B cell (primary cell): ENCODE measurements at regions not wholly inside any gene's neighbourhood (a gene's known extent, or its start where the extent isn't known, plus 50 kb on each side); places are given as distances from the start of the nearest gene placed in this dataset.

ENCODE experiments used
- ATAC-seq: fragments of 200-7000 bp; cut with Tn5 transposase; one replicate; pipeline ENCODE4 v1.10.0; 2021; ENCODE audit warnings: low read depth, mild to moderate bottlenecking, moderate number of reproducible peaks, moderate library complexity
- CTCF ChIA-PET: fragments of 350-600 bp; sonication (Branson Sonifier 250); formaldehyde crosslinking; loops from one replicate; lab custom pipeline; 2021; ENCODE audit warnings: antibody characterized with exemption, inconsistent platforms; lab: Charles Lee
- POLR2A ChIA-PET: fragments of 350-600 bp; sonication (Branson Sonifier 250); formaldehyde crosslinking; loops from one replicate; lab custom pipeline; 2021; ENCODE audit warnings: antibody characterized with exemption; lab: Charles Lee
- DNase-seq: peaks from one replicate; pipeline ENCODE4 v3.0.0; 2013
- H2AFZ ChIP-seq: 2 replicates; pipeline ENCODE4 v1.6.1; 2012; ENCODE audit warnings: mild to moderate bottlenecking, low read depth, low read length; ENCODE audit not compliant: insufficient read depth, poor library complexity, severe bottlenecking
- H3K27ac ChIP-seq, 2 donors: 1 replicate in 1 of 2; 2 replicates in 1 of 2; pipeline ENCODE4 v1.5.1; 2012 to 2013; ENCODE audit warnings: low read length in 2 of 2, mild to moderate bottlenecking in 2 of 2, moderate library complexity in 1 of 2
- H3K27me3 ChIP-seq, 4 experiments: fragments of 200-600 bp in 1 of 4; sonication (generic) in 1 of 4; replicated peaks in 1 of 4; 1 replicate in 2 of 4; 2 replicates in 2 of 4; pipeline versions ENCODE4 v1.6.1 to v1.7.0; 2013 to 2016; ENCODE audit warnings: low read length in 3 of 4, mild to moderate bottlenecking in 2 of 4, mixed read lengths in 1 of 4, moderate library complexity in 1 of 4; ENCODE audit not compliant: insufficient read depth in 4 of 4, control insufficient read depth in 3 of 4; ENCODE audit errors: control extremely low read depth in 1 of 4
- H3K36me3 ChIP-seq, 2 experiments: replicated peaks in 1 of 2; 1 replicate in 1 of 2; 2 replicates in 1 of 2; pipeline versions ENCODE4 v1.6.1 to v1.7.1; 2013; ENCODE audit warnings: low read length in 1 of 2; ENCODE audit not compliant: insufficient read depth in 2 of 2, control insufficient read depth in 1 of 2; ENCODE audit errors: control extremely low read depth in 1 of 2, extremely low read depth in 1 of 2
- H3K4me1 ChIP-seq, 2 donors: fragments of 200-600 bp in 1 of 2; sonication (generic) in 1 of 2; 1 replicate in 1 of 2; 2 replicates in 1 of 2; pipeline versions ENCODE4 v1.5.1 to v1.6.1; 2013 to 2017; ENCODE audit warnings: low read length in 2 of 2; ENCODE audit not compliant: control insufficient read depth in 2 of 2, insufficient read depth in 2 of 2
- H3K4me2 ChIP-seq: replicated peaks from 2 replicates; pipeline ENCODE3; 2012; ENCODE audit warnings: mild to moderate bottlenecking, low read depth, low read length; ENCODE audit not compliant: poor library complexity, severe bottlenecking
- H3K4me3 ChIP-seq, 5 experiments: fragments of 200-600 bp in 1 of 5; sonication (generic) in 1 of 5; 1 replicate in 3 of 5; 2 replicates in 2 of 5; pipeline versions ENCODE4 v1.5.1 to v1.7.0; 2011 to 2016; ENCODE audit warnings: low read length in 4 of 5, mild to moderate bottlenecking in 4 of 5, low read depth in 2 of 5, control low read depth in 1 of 5, moderate library complexity in 1 of 5; ENCODE audit not compliant: insufficient read depth in 1 of 5; ENCODE audit errors: control extremely low read depth in 1 of 5, extremely low read depth in 1 of 5
- H3K79me2 ChIP-seq: fragments of 200-600 bp; sonication (generic); one replicate; pipeline ENCODE4 v1.6.0; 2016; ENCODE audit warnings: low read length; ENCODE audit not compliant: control insufficient read depth, insufficient read depth
- H3K9ac ChIP-seq: fragments of 200-600 bp; sonication (generic); 2 replicates; pipeline ENCODE4 v1.6.1; 2017; ENCODE audit warnings: mild to moderate bottlenecking, low read length, moderate library complexity
- H3K9me3 ChIP-seq, 3 donors: one replicate each; pipeline versions ENCODE4 v1.6.1 to v1.7.1; 2013; ENCODE audit warnings: low read length in 2 of 3; ENCODE audit not compliant: control insufficient read depth in 2 of 3, insufficient read depth in 1 of 3; ENCODE audit errors: control extremely low read depth in 1 of 3
- H4K20me1 ChIP-seq: 2 replicates; pipeline ENCODE4 v1.6.0; 2012; ENCODE audit warnings: mild to moderate bottlenecking, low read length; ENCODE audit not compliant: insufficient read depth, control insufficient read depth, poor library complexity, severe bottlenecking
- H3K27ac Mint-ChIP-seq: one replicate; pipeline ENCODE4 v1.8.0; 2021; ENCODE audit warnings: mixed read lengths
- H3K27me3 Mint-ChIP-seq: one replicate; pipeline ENCODE4 v1.8.0; 2021; ENCODE audit warnings: mixed read lengths
- H3K4me1 Mint-ChIP-seq: one replicate; pipeline ENCODE4 v1.8.0; 2021; ENCODE audit warnings: mixed read lengths
- H3K4me3 Mint-ChIP-seq: one replicate; pipeline ENCODE4 v1.8.0; 2021; ENCODE audit warnings: mixed read lengths
- H3K9me3 Mint-ChIP-seq: one replicate; pipeline ENCODE4 v1.8.0; 2022; ENCODE audit warnings: mixed read lengths; ENCODE audit not compliant: insufficient read depth
- EZH2 ChIP-seq: IDR thresholded peaks from 2 replicates; pipeline ENCODE4 v1.6.1; 2012; ENCODE audit warnings: borderline replicate concordance, low read depth, mild to moderate bottlenecking, moderate library complexity, low read length; ENCODE audit not compliant: insufficient read depth, poor library complexity, severe bottlenecking
- WGBS: methylation state at CpG from one replicate; pipeline ENCODE4 v1.1.5; 2013; ENCODE audit warnings: missing lambda C conversion rate; ENCODE audit not compliant: insufficient coverage; 5-methylcytosine and 5-hydroxymethylcytosine counted together
- intact Hi-C: fragments of 100-400 bp; cut with micrococcal nuclease; formaldehyde crosslinking; loops from one replicate; pipeline ENCODE4 v1.10.0; 2022
- TF ChIP-seq, protein P1 (sequence below): fragments of 200-600 bp; IDR thresholded peaks from one replicate; pipeline ENCODE4 v1.8.0; 2022; ENCODE audit warnings: antibody characterized with exemption, mild to moderate bottlenecking

DNA sequence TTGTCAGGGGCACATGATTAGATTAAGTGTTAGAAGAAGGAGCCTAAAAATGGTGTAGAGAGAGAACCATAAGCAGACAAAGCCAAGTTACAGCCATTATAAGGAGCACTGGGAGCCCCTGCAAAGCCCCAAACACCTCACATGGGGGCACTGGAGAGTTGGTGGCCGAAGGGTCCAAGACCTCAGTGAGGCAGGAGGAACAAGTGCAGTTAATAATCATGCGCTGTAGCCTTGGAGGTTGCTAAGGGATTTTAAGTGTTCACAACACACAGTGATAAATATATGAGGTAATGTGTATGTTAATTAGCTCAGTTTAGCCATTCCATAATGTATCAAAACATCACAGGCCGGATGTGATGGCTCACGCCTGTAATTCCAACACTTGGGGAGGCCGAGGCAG, 54.4 kb upstream of the JAM3 start:
- Mint-ChIP-seq H3K27ac (no peak overlapping the region), H3K27me3 (peaks cover 44% of the 10 kb centered on the region), H3K4me1 (no peaks in the 10 kb centered on the region), H3K9me3 (no peaks in the 10 kb centered on the region), H3K4me3 (no peak overlapping the region)
- Histone ChIP-seq H3K36me3 (no peaks in the 10 kb centered on the region), H3K4me1 (no peaks in the 10 kb centered on the region), H3K27ac (no peak overlapping the region), H2AFZ (no peak overlapping the region), H3K4me2 (no peak overlapping the region), H4K20me1 (no peaks in the 10 kb centered on the region), H3K9ac (no peak overlapping the region), H3K27me3 (peaks cover 0 to 12% (median 2%) of the 10 kb centered on the region in 4 experiments), H3K9me3 (no peaks in the 10 kb centered on the region), H3K4me3 (no peak overlapping the region), H3K79me2 (no peaks in the 10 kb centered on the region)
- intact Hi-C loops: no loop called here
- no peak for DNase-seq
- 100% methylated on average over 3 of the region's 5 CpGs for WGBS
- ChIA-PET POLR2A (no interaction called here), CTCF (no interaction called here)
- TF ChIP-seq EZH2: no peak
- TF ChIP-seq, protein P1, sequence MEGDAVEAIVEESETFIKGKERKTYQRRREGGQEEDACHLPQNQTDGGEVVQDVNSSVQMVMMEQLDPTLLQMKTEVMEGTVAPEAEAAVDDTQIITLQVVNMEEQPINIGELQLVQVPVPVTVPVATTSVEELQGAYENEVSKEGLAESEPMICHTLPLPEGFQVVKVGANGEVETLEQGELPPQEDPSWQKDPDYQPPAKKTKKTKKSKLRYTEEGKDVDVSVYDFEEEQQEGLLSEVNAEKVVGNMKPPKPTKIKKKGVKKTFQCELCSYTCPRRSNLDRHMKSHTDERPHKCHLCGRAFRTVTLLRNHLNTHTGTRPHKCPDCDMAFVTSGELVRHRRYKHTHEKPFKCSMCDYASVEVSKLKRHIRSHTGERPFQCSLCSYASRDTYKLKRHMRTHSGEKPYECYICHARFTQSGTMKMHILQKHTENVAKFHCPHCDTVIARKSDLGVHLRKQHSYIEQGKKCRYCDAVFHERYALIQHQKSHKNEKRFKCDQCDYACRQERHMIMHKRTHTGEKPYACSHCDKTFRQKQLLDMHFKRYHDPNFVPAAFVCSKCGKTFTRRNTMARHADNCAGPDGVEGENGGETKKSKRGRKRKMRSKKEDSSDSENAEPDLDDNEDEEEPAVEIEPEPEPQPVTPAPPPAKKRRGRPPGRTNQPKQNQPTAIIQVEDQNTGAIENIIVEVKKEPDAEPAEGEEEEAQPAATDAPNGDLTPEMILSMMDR: no peak
- no peak for ATAC-seq

DNA sequence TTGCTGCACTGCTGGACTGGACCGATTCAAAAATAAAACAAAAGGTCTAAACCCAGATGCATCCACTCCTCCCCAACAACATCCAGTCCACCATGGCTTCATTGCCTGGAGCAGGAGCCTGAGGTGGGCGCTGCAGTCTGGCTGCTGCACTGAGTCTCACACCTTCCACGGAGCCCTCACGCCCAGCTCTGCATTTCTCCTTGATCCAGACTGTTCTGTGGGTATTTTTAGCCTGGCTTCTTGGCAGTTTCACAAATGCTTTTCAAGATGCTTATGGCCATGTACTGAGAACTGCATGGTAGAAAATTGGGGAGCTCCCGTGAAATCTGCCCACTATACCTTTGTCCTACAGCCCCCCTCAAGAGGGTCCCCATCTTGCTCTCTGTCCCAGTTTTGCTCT, 53.3 kb upstream of the JAM3 start:
- Histone ChIP-seq H3K4me1 (no peaks in the 10 kb centered on the region), H3K27me3 (peaks cover 0 to 14% (median 2%) of the 10 kb centered on the region in 4 experiments), H3K9ac (no peak overlapping the region), H3K9me3 (no peaks in the 10 kb centered on the region), H2AFZ (no peak overlapping the region), H3K79me2 (no peaks in the 10 kb centered on the region), H3K4me3 (no peak overlapping the region), H3K27ac (no peak overlapping the region), H3K36me3 (no peaks in the 10 kb centered on the region), H3K4me2 (no peak overlapping the region), H4K20me1 (no peaks in the 10 kb centered on the region)
- no peak for ATAC-seq
- no peak overlapping the region for H3K27ac Mint-ChIP-seq
- DNase-seq: no peak
- 75% methylated on average over 4 of the region's 5 CpGs for WGBS
- no peak overlapping the region for H3K4me3 Mint-ChIP-seq
- no peaks in the 10 kb centered on the region for H3K9me3 Mint-ChIP-seq
- intact Hi-C loops: no loop called here
- peaks cover 41% of the 10 kb centered on the region for H3K27me3 Mint-ChIP-seq
- ChIA-PET POLR2A (no interaction called here), CTCF (no interaction called here)
- TF ChIP-seq EZH2: no peak
- TF ChIP-seq, protein P1: no peak
- no peaks in the 10 kb centered on the region for H3K4me1 Mint-ChIP-seq
